GM19043 (cell line): ENCODE measurements at regions not wholly inside any gene's neighbourhood (a gene's known extent, or its start where the extent isn't known, plus 50 kb on each side); places are given as distances from the start of the nearest gene placed in this dataset.
"Not testable (repeated sequence)": the region's sequence is repeated elsewhere in the genome, so short reads cannot be mapped to it uniquely, and the experiment has no call there.

Experiments
- ATAC-seq: cut with Tn5 transposase; IDR thresholded peaks from one replicate; pipeline ENCODE4 v1.9.1; 2021; ENCODE audit warnings: low read depth; ENCODE audit not compliant: unreplicated experiment

DNA sequence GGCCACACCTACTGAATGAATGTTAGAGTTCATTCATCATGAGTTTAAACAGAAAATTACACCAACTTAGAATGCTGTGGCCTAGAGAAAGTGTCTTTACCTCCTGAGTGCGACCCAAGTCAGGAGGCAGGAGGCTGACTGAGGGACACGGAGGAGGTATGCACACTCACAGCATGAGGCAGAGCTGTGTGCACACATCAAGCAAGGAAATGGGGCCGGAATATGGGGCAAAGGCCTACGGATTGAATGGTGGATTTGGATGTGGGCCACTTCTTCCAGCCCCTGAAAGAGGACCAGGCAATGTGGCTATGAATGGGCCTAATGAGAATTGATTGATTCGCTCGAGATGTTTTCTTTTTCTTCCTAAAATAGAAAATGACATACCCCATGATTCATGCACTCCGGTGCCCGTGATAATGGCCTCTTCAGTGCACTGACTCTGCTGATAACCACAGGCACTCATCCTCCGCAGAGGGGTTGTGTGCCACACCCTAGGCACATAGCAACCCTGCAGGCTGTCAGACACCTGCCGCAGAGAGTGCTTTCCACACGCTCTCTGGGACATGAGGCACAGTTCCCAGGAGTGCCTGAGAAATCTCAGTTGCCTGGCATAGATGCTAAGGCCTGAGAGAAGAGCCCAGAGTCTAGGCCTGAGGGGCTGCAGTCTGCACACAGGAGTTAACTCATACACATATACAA, 155.5 kb downstream of the GLUL start:
- no peak for ATAC-seq

DNA sequence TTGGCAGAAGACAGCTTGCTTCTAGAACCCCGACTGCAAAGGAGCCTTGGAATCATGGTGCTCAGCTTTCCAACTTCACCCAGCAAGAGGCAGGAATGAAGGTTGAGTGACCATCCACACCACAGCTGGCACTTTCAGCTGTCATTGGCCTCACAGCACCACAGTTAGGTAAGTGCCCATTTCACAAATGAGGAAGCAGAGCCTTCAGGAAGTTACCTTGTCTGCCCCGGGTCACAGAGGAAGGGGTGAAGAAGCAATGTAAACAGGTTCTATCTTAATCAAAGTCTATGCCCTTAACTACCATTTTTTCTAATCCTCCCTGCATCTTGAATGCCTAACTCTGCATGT, 156.0 kb downstream of the GLUL start:
- no peak for ATAC-seq

DNA sequence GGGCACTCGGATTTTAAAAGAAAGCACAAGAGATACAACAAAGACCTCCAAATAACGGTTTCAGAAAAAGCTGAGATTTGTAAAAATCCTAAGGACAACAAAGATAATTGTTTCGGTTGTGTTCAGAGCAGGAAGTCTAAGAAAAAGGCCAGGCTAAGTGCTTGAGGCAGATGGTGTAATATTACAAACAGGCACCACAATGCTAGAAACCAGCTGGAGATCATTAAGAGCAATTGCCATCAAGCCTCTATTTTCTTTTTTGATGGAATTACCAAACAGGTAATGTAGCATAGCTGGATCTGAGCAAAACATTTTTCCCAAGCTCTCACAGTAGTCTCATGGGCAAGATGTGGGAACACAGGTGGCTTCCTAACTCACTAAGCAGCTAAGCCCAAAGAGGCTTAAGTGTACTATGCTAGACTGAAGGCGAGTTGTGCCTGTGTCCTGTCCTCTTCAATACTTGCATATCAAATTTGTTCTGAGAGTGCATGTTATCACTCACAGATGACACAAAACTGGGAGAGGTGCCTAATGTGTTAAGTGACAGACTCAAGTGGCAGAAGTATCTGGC, 161.6 kb downstream of the GLUL start:
- no peak for ATAC-seq

DNA sequence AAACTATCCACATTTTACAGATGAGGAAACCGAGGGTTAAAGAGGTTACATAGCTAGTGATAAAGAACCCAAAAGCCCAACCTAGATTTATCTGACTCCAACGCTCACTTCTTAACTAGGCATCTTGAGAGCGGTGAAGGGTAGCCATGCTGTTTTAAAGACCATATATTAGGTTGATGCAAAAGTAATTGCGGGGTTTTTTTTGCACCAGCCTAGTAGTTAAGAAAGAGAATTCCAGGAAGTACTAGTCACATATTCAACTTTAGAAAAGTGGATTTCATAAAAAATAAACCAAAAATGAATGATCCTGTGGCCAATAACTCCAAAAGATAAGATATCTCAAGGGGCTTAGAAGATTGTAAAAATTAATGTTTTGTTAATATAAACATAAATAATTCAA, 162.1 kb downstream of the GLUL start:
- ATAC-seq, result no peak

DNA sequence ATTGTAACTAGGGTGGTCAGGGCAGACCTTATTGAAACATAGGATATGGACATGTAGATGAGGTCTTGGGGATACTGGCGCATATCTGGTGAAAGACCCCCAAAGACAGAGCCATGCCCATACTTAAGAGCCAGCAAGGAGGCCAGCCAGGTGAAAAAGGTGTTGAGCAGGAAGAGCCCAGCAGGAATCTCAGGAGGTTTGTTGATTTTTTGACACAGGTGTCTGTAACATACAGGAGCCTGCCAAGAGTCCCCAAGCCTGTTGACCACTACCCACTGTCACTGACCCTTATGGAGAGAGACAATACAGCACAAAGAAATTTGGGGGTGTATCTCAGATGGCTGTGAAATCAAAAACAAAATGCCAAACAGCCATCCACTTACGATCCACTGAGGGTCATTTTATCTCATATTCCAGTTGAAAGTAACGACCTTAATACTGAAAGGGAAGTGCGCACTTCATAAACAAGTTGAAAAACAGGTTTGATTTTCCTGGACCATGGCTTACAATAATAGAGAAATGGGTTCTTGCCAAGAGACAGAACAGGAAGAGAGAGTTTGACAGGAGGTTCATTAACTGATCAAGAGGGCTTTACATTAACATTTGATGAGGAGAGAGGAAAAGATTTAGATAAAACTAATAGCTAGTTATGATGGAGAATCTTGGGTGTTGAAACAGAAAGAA, 163.6 kb downstream of the GLUL start:
- ATAC-seq, result no peak

DNA sequence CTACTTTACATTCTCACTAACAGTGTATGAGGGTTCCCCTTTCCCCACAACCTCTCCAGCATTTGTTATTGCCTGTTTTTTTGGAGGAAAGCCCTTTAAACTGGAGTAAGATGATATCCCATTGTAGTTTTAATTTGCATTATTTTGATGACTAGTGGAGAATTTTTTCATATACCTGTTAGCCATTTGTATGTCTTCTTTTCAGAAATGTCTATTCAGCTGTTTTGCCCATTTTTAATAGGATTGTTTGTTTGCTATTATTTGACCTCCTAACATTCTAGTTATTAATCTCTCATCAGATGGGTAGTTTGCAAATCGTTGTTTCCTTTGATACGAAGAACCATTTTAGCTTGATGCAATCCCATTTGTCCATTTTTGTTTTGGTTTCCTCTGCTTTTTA, 165.0 kb downstream of the GLUL start:
- ATAC-seq, result no peak

DNA sequence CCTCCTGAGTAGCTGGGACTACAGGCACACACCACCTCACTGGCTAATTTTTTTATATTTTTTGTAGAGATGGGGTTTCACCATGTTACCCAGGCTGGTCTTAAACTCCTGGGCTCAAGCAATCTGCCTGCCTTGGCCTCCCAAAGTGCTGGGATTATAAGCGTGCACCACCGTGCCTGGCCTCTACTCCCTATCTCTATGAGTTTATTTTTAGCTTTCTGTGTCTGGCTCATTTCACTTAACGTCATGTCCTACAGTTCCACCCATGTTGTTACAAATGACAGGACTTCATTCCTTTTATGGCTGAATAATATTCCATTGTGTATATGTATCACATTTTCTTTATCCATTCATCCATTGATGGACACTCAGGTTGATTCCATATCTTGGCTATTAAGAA, 164.2 kb upstream of the ZNF648 start:
- ATAC-seq, result not testable (repeated sequence)

DNA sequence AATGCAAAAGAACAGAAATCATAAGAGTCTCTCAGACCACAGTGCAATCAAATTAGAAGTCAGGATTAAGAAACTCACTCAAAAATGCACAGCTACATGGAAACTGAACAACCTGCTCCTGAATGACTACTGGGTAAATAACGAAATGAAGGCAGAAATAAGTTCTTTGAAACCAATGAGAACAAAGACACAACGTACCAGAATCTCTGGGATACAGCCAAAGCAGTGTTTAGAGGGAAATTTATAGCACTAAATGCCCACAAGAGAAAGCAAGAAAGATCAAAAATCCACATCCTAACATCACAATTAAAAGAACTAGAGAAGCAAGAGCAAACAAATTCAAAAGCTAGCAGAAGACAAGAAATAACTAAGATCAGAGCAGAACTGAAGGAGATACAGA, 160.5 kb upstream of the ZNF648 start:
- not testable (repeated sequence) for ATAC-seq

DNA sequence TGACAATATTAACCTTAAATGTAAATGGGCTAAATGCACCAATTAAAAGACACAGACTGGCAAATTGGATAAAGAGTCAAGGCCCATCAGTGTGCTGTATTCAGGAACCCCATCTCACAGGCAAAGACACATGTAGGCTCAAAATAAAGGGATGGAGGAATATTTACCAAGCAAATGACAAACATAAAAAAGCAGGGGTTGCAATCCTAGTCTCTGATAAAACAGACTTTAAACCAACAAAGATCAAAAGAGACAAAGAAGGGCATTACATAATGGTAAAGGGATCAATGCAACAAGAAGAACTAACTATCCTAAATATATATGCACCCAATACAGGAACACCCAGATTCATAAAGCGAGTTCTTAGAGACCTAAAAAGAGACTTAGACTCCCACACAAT, 159.9 kb upstream of the ZNF648 start:
- not testable (repeated sequence) for ATAC-seq

DNA sequence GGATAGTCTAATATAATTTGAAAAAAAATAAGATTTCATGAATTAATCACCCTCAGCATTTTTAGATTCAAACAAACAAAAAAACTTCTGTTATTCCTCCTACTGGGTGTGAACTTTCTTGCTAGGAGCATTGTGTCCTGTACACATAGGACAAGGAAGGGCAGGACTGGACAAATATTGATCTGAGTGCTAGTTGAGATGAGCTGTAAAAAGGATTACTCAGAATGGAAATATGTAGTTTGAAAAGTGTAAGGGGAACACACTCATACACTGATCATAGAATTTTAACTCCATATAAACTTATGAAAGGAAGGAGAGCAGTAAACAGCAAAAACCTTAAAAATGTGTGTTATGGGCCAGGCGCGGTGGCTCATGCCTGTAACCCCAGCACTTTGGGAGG, 156.5 kb upstream of the ZNF648 start:
- ATAC-seq, result no peak

DNA sequence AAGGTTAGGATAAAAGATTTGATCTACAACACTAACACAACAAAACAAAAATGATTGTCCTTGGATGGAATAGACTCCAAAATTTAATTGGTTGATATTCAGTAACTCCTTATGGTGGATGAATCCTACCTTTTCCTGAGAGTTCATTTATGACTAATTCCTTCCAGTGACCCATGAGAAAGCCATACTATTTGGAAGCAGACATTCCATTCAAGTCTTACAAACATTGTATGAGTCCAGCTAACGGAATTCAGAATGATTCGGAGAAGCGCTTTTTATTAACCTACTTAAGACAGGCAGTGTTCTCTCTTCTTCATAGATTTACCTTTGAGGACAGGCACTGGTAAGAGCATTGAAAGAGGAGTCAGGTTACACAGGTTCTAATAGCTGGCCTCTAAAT, 155.6 kb upstream of the ZNF648 start:
- ATAC-seq, result no peak

DNA sequence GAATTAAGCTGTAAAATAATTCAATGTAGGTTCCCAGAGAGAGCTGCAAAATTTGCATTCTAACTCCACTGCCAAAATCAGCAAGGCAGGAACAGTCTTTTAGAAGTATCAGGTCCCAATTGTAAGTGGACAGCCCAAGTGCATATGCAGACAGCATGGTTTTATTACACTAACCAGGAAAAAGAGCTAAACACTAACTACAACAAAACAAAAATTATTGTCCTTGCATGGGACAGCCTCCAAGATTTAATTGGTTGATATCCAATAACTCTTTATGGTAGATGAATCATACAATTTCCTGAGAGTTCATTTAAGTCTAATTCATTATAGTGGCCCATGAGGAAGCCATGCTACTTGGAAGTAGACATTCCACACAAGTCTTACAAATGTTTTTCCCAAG, 154.3 kb upstream of the ZNF648 start:
- ATAC-seq, result no peak

DNA sequence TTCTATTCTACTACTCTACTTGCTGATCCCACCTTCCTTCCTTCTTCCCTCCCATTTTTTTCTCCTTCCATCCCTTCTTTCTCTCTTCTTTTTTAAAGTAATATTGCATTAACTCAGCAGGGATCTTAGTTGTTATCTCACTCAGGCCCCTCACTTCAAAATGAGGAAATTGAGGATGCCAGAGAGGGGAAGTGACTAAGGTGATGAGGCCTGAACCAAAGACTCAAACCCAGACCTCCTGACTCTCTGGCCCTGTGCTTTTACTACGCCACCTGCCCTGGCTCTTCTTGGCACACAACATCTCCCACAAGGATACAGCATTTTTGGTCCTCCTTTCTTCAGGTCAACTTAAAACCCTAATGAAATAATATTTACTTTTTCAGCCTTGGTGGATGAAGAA, 151.7 kb upstream of the ZNF648 start:
- no peak for ATAC-seq

DNA sequence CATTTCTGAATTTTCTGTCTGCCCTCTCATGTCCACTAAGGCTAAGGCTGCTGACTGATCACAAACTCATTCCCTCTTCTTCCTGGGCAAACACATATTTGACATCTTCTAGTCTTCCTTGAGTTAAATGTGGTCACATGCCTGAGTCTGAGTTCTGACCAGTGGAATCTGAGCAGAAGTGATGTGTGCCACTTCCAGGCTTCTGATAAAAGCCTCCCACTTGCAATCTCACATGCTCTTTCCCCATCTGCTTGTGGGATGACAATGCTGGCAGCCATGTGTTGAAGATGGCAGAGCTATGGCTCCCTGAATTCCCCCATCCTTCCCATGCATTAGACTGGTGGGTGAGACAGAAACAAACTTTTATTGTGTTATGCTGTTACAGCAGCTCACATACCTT, 149.9 kb upstream of the ZNF648 start:
- ATAC-seq, result no peak

DNA sequence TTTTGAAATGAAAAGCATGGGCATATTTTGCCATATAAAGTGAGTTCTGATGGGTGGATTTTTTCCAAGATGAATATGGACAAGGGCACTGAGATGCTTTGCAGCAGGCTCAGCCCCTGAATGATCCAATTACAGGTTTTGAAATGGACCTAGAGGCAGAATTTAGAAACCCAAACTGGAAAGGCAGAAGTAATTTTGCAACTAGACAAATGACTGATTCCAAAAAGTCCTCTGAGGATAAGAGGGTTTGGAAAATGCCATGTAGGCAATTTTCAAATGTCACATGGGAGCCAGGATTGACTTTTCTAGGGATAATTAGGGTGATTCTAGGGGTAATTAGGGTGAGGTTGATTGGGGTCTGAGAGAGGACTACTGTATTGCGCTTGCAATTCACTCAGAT, 148.9 kb upstream of the ZNF648 start:
- ATAC-seq, result no peak

DNA sequence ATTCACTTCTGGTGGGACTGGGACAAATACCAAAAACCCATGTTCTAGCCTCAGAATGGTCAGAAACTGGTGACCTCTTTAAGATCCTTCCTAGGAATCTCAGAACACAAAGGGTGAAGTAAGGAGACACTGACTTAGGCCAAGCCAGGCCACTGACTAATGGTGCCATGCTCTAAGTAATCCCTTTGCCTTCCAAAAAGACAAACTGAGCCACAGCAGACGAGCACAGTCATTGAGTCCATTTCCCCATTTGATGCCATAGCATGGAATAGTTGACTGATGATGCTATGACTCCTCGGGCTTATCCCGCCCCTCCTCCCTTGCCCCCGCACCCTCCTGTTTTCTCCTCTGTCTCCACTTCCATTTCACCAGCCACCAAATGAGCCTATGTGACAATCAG, 145.8 kb upstream of the ZNF648 start:
- ATAC-seq, result no peak

DNA sequence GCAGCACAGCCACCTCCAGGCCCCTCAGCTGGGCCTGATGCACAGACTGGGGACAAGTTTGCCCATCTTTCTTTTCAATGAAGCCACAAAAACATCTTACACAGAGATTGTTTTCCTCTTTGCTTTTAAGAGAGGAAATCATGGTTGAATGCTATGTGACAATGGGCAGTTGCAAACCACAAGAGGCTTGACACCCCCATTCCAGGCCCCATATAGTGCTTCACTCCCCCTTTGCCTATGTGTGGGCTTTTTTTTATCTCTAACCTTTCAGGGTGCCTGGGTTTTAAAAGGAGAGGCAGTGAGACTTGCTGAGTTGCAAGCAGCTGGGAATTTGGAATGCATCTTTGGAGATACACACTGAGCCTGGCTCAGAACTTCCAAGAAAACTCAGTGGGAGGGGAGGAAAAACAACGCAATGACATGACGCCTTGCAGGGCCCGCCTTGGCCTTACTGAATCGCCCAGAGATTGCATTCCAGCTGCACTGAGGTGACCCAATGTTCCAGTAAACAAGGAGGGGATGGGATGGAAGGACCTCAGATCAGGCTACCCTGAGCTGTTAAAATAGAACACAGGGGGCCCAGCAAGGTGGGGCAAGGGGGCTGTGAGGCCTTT, 145.2 kb upstream of the ZNF648 start:
- no peak for ATAC-seq

DNA sequence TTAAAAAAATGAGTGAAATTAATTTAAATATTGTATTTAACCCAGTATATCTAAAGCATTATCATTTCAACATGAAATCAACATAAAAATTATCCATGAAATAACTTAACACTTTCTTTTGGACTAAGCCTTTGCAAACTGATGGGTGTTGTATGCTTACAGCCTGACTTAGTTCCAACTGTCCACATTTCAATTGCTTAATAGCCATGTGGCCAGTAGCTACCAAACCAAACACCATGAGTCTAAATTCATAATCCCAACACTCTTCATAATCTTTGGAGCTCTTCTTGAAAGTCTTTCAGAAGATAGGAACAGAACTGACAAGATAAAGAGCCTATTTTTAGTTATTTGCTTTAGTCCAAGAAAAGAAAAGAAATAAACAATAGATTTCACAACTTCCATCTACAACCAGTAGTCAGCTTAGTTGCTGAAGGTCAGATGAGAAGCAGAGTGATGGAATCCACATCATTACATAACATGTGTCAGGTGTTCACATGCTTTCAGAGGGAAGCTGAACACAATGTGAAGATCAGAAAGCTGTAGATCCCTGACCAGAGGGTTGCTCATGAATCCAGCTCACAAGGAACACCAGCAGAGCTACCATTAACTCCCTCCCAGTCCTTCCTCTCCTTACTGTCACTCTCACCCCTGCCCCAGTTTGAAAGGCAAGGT, 144.0 kb upstream of the ZNF648 start:
- ATAC-seq, result no peak

DNA sequence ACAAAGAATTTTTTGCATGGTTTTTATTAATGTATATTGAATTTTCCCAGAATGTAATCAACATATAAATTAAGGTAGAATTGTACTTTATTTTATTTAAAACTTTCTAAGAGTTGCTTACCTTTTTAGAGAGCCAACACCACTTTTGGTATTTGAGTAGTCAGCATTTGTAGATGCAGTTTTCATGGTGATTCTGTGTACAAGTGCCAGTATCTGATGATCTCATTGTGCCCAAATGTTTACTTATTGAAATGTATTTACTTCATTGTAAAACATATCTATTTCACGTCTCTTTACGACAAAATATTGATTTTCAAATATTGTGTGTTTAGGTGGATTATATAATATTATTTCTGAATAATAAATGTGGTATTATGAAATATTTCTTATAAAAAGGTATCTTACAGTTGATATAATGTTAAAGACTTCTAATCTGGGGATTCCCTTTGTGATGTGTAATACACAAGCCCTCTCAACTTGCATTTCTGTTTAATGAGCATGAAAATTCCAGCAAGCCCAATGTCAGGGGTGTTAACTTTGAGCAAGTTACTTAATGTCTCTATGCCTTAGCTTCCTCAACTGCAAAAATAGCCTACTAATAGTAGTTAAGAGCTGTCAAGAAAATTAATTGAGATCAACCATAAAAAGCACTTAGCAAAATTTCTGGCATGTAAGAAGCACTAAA, 141.8 kb upstream of the ZNF648 start:
- no peak for ATAC-seq

DNA sequence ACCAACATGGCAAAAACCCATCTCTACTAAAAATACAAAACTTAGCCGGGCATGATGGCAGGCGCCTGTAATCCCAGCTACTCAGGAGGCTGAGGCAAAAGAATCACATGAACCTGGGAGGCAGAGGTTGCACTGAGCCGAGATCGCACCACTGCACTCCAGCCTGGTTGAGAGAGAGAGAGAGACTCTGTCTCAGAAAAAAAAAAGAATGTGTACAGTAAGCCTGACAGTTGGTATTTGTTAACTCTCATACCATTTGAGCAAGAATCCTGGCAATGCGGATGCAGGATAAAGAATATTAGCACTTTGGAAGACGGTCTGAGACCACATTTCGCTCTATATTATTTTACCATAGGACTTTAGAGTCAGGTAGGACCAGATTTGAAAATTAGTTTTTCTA, 140.0 kb upstream of the ZNF648 start:
- not testable (repeated sequence) for ATAC-seq
